ENCODE measurements at regions not wholly inside any gene's neighbourhood (a gene's known extent, or its start where the extent isn't known, plus 50 kb on each side); places are given as distances from the start of the nearest gene placed in this dataset.

DNA sequence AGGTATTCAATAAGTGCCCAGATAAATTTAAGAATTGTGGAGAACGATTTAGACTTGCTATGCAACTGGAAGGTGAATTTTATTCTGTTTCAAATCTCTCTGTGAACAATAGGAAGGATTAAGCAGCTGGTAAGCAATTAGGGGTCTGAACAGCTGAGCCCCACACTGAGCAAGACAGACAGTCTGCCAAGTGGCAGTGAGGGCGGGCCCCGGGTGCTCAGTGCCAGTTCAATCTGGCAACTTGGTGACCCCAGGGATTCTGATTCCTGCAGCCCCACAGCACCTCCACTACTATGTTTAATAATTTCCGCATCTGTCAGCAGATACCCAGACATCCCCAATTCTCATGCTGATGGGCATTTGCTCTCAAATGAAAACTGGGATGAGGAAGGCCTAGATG, 317.3 kb downstream of the PPP1R2C start:
- no peak overlapping the region for H2AFZ ChIP-seq (ENCODE audit: control insufficient read depth, low read length)
- no peaks in the 10 kb centered on the region for H3K9me3 ChIP-seq (ENCODE audit: control insufficient read depth, low read depth, low read length)
- no peaks in the 10 kb centered on the region for H3K4me1 ChIP-seq (ENCODE audit: control insufficient read depth, extremely low read depth, insufficient read depth, low read length)
- H3K79me2 ChIP-seq (ENCODE audit: control insufficient read depth, insufficient read depth, low read length) = no peaks in the 10 kb centered on the region
- FAIRE-seq (no peak), DNase-seq (ENCODE audit: low read depth, low spot score) (no peak)
- H3K27ac ChIP-seq (ENCODE audit: control insufficient read depth, insufficient read depth, low read length) = no peak overlapping the region
- H3K4me3 ChIP-seq (ENCODE audit: control insufficient read depth in 2 of 3, extremely low read depth in 1 of 3, insufficient read depth in 2 of 3, low read depth in 1 of 3, low read length in 3 of 3) = no peak overlapping the region
- dilution Hi-C loops (cut with MboI; ENCODE audit: extremely low pct_ligation_motif_present, low sequenced_read_pairs) = no loop called here
- H3K36me3 ChIP-seq (ENCODE audit: control insufficient read depth in 2 of 2, extremely low read depth in 1 of 2, insufficient read depth in 2 of 2, low read length in 2 of 2) = no peaks in the 10 kb centered on the region
- H3K4me2 ChIP-seq (ENCODE audit: control insufficient read depth, extremely low read depth, insufficient read depth, low read depth, low read length) = no peak overlapping the region
- no peak overlapping the region for H3K9ac ChIP-seq (ENCODE audit: control insufficient read depth, extremely low read depth, insufficient read depth, low read length)
- no peaks in the 10 kb centered on the region for H4K20me1 ChIP-seq (ENCODE audit: control insufficient read depth, extremely low read depth, insufficient read depth, low read length)
- H3K9me1 ChIP-seq (ENCODE audit: control insufficient read depth, extremely low read depth, insufficient read depth, low read length) = no peaks in the 10 kb centered on the region
- no peak for TF ChIP-seq EZH2 (IDR thresholded peaks at IDR 0.05; ENCODE audit: low read length)
- TF ChIP-seq, protein P1, sequence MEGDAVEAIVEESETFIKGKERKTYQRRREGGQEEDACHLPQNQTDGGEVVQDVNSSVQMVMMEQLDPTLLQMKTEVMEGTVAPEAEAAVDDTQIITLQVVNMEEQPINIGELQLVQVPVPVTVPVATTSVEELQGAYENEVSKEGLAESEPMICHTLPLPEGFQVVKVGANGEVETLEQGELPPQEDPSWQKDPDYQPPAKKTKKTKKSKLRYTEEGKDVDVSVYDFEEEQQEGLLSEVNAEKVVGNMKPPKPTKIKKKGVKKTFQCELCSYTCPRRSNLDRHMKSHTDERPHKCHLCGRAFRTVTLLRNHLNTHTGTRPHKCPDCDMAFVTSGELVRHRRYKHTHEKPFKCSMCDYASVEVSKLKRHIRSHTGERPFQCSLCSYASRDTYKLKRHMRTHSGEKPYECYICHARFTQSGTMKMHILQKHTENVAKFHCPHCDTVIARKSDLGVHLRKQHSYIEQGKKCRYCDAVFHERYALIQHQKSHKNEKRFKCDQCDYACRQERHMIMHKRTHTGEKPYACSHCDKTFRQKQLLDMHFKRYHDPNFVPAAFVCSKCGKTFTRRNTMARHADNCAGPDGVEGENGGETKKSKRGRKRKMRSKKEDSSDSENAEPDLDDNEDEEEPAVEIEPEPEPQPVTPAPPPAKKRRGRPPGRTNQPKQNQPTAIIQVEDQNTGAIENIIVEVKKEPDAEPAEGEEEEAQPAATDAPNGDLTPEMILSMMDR (optimal IDR thresholded peaks at IDR 0.05 in 1 of 3, IDR thresholded peaks at IDR 0.05 in 1 of 3, conservative IDR thresholded peaks at IDR 0.05 in 1 of 3; ENCODE audit: extremely low read depth in 1 of 3, insufficient read depth in 2 of 3, low read length in 3 of 3) = no peak
- H3K27me3 ChIP-seq (ENCODE audit: control insufficient read depth, extremely low read depth, insufficient read depth, low read length) = no peaks in the 10 kb centered on the region

DNA sequence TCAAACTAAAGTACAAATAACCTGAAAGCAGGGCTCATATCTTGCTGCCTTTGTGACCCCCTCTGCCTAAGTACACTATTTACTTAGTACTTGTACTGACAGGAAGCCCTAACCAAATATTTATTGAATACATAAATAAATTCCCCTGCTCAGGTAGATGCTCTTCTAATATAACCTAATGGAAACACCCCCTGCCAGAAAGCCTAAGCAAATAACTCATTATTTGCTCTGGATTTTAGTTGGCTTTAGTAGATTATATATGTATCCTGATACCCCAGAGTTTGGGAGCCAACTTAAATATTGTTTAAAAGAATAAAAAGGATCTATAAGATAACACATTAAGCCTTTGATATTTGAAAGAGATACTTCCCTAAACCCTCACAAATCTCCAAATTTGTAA, 318.2 kb downstream of the PPP1R2C start:
- Histone ChIP-seq H3K4me3 (ENCODE audit: control insufficient read depth in 2 of 3, extremely low read depth in 1 of 3, insufficient read depth in 2 of 3, low read depth in 1 of 3, low read length in 3 of 3) (no peak overlapping the region), H3K9me1 (ENCODE audit: control insufficient read depth, extremely low read depth, insufficient read depth, low read length) (no peaks in the 10 kb centered on the region), H3K27ac (ENCODE audit: control insufficient read depth, insufficient read depth, low read length) (no peak overlapping the region), H3K9me3 (ENCODE audit: control insufficient read depth, low read depth, low read length) (no peaks in the 10 kb centered on the region), H3K4me2 (ENCODE audit: control insufficient read depth, extremely low read depth, insufficient read depth, low read depth, low read length) (no peak overlapping the region), H4K20me1 (ENCODE audit: control insufficient read depth, extremely low read depth, insufficient read depth, low read length) (no peaks in the 10 kb centered on the region), H3K27me3 (ENCODE audit: control insufficient read depth, extremely low read depth, insufficient read depth, low read length) (no peaks in the 10 kb centered on the region), H3K4me1 (ENCODE audit: control insufficient read depth, extremely low read depth, insufficient read depth, low read length) (no peaks in the 10 kb centered on the region), H3K36me3 (ENCODE audit: control insufficient read depth in 2 of 2, extremely low read depth in 1 of 2, insufficient read depth in 2 of 2, low read length in 2 of 2) (no peaks in the 10 kb centered on the region), H3K79me2 (ENCODE audit: control insufficient read depth, insufficient read depth, low read length) (no peaks in the 10 kb centered on the region), H3K9ac (ENCODE audit: control insufficient read depth, extremely low read depth, insufficient read depth, low read length) (no peak overlapping the region), H2AFZ (ENCODE audit: control insufficient read depth, low read length) (no peak overlapping the region)
- FAIRE-seq (no peak), DNase-seq (ENCODE audit: low read depth, low spot score) (no peak)
- dilution Hi-C loops (cut with MboI; ENCODE audit: extremely low pct_ligation_motif_present, low sequenced_read_pairs) = no loop called here
- TF ChIP-seq EZH2 (IDR thresholded peaks at IDR 0.05; ENCODE audit: low read length) = no peak
- TF ChIP-seq, protein P1 (optimal IDR thresholded peaks at IDR 0.05 in 1 of 3, IDR thresholded peaks at IDR 0.05 in 1 of 3, conservative IDR thresholded peaks at IDR 0.05 in 1 of 3; ENCODE audit: extremely low read depth in 1 of 3, insufficient read depth in 2 of 3, low read length in 3 of 3) = no peak

All from keratinocyte (primary cell).